ENCODE measurements at regions not wholly inside any gene's neighbourhood (a gene's known extent, or its start where the extent isn't known, plus 50 kb on each side); places are given as distances from the start of the nearest gene placed in this dataset.

GRCh38 chr1:232682248-232682647 is 52.3 kb upstream of the SIPA1L2 start:
- DNase-seq (ENCODE audit: low read depth) = no peak

DNA sequence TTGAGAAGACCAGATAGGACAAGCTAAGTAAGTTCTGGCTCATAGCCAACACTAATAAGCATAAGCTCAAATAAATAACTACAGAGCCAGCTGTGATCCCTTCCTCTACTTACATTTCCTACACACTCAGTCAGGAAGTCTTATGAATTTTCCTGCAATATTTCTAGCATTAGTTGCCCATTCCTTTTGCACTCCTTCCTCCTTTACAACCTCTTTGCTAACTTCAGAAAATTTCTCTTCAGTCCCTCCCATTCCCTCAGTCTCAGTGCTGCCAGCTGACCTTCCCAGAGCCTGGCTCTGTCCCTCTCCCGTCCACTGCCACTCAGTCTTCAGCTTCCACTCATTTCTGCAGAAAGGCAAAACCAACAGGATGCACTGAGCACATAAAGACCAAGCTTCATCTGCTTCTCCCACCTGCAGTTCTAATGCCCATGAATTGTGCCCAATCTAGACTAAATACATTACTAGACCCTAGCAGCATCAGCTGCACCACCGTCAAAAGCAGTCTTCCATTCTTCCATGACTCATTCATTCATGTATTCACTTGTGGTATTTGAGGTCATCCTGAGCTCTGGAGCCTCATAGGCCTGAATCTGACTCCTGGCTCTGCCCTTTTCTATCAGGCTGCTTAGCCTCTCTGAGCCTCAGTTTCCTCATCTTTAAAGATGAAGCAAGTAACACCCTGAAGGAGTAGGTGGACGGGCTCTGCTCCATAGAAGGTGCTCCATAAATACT is 54.6 kb upstream of the SIPA1L2 start:
- DNase-seq (ENCODE audit: low read depth) = no peak

- no peak for DNase-seq (ENCODE audit: low read depth)
Measured at GRCh38 chr1:232686346-232686745, 56.4 kb upstream of the SIPA1L2 start.

DNA sequence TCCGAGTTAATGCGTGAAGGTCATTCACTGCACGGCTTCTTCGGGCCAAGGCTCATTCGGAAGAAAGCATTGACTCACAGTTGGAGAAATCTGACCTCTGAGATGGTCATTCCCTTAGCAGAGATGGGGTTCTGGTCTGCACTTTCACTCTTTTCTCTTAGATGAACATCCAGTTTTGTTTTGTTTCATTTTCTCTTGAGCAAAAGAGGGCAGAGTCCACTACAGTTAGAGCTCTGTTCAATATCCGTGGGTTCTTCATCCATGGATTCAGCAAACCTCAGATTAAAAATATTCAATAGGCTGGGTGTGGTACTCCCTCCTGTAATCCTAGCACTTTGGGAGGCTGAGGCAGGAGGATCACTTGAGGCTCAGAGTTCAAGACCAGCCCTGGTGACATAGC is 57.4 kb upstream of the SIPA1L2 start:
- no peak for DNase-seq (ENCODE audit: low read depth)

- no peak for DNase-seq (ENCODE audit: low read depth)
Measured at GRCh38 chr1:232687728-232688127, 57.8 kb upstream of the SIPA1L2 start.

DNA sequence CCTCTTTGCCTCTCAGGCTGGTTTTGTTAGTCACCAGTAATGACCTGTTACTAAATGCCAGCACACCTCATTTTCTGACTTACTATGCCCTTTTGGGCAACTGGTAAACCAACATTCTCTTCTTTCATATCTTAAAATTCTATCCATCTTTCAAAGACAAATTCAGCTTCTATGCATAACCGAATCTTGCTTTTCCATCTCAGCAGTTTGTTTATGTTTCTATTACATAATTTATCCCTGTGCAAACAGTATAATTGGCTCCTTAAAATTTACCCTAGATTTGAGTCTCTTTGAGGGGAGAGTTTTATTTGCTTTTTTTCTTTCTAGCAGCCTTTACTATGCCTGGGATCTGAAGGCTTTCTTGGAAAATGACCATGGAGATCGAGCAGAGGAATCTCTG is 58.5 kb upstream of the SIPA1L2 start:
- no peak for DNase-seq (ENCODE audit: low read depth)

GRCh38 chr1:232689711-232690110 is 59.8 kb upstream of the SIPA1L2 start:
- DNase-seq (ENCODE audit: low read depth) = no peak

DNA sequence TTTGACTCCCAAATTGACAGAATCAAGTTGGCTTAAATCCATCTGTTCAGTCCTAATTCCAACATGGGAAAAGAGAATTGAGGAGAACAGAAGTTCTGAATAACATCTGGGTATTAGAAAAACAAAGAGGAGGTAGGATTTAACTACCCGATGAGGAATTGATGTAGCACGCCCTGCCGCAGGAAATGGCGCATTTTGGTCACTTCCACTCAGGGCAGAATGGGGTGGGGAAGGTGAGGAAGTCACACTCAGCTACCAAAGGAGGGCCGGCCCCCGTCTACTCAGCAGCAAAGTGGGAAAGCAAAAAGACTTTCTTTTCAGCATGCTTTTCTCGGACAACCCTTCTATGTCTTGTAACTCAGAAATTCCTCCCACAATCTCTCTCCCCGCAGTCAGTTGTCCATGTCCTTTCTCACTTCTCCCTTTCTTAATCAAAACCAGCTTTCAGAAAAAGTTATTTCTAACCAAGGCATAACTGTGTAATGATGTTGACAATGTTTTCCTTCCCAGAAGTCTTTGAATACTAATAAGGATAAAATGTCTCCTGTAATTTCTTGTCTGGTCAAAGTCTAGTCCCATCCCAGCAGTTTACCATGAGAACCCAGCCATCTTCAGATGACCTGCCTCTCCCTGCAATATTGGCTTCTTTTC is 60.5 kb upstream of the SIPA1L2 start:
- no peak for DNase-seq (ENCODE audit: low read depth)

GRCh38 chr1:232694475-232694874 is 64.5 kb upstream of the SIPA1L2 start:
- no peak for DNase-seq (ENCODE audit: low read depth)

GRCh38 chr1:232695621-232696385 is 65.9 kb upstream of the SIPA1L2 start:
- no peak for DNase-seq (ENCODE audit: low read depth)

DNA sequence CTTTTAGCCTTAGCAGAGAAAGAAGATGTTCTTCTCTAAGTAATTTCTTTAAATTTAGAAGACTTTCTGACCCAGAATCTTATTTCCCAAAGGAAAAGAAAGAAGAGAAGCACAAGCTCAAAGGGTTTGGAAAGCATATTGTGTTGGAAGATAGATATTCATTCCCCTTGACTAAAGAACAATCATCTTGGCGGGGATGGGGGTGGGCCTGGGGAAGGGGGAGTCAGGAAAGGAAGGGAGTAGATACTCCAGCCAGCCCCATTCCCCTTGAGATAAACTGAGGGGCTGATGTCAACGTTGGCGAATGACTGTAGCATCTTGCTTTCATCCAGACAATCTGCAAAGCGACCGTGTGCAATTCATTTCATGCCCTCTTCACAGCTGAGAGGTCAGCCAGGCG is 66.5 kb upstream of the SIPA1L2 start:
- no peak for DNase-seq (ENCODE audit: low read depth)

- DNase-seq (ENCODE audit: low read depth) = no peak
Measured at GRCh38 chr1:232697187-232697822, 67.4 kb upstream of the SIPA1L2 start.

- DNase-seq (ENCODE audit: low read depth) = no peak
Measured at GRCh38 chr1:232699814-232700213, 69.9 kb upstream of the SIPA1L2 start.

DNA sequence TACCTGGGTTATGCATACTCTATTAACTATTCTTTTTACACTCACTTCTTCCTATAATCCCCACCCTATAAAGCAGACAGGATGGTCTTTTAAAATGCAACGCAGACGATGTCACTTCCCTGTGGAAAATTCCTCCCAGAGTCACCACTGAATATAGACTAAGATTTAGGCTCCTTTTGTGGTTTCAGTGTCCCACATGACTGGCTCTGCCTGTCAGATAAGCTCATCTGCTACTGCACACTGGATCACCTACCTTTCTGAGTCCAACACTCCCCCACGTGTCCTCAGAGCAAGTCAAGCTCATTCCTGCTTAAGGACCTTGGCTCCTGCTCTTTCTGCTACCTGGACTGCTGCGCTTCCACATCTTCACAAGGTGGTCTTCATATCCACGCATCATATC is 73.0 kb upstream of the SIPA1L2 start:
- no peak for DNase-seq (ENCODE audit: low read depth)

GRCh38 chr1:232704256-232704655 is 74.3 kb upstream of the SIPA1L2 start:
- DNase-seq (ENCODE audit: low read depth) = no peak

GRCh38 chr1:232704694-232705680 is 75.1 kb upstream of the SIPA1L2 start:
- DNase-seq (ENCODE audit: low read depth) = peak; percentile 40

DNA sequence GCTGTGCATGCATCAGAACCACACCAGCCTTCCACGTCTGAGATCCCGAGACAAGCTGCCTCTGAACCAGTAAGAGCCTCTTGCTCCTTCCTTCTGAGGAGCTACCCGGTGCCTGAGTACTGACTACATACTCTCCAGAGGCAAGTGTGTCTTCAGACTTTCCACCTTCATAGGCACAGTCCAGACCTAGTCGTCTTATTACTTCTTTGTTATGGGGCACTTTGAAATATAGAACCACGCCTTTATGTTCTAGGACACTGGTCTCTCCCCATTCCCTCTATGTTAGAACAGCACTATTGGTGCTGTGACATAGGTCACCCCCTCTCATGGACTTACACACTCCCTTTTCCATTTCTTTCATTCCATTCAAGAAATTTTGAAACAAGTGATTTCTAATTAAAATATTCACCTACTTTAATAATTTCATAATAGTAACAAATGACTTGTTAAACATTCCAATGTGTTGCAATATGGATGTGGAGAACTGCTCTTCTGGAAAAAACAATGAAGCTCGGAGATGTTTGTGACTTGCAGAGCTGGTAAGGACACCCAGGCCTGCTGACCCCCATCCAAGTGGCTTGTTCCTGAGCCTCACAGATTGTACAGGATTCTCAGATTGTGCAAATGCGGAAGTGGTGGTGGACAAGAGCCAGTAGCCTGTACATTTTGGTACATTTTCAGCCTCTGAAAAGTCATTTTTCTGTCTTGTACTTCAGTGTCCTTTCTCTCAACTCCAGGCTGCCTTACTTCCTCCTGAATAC is 76.1 kb upstream of the SIPA1L2 start:
- no peak for DNase-seq (ENCODE audit: low read depth)

DNA sequence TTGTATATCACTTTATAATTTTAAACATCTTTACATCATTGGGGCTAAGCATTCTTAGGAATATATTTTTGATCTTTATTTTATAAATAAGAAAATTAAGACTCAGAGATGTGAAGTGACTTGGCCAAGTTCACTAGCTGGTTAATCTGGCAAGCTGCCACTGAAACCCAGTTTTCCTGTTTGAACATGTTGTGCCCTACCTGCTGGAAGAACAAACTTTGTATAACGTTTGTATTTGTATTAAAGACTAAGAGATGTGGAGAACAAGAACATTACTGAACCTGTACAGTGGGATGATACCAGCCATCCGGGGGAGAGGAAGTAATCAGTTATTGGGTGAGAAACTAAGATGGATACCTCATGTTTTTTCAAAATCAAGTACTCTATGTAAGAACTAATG is 77.2 kb upstream of the SIPA1L2 start:
- DNase-seq (ENCODE audit: low read depth) = no peak

DNA sequence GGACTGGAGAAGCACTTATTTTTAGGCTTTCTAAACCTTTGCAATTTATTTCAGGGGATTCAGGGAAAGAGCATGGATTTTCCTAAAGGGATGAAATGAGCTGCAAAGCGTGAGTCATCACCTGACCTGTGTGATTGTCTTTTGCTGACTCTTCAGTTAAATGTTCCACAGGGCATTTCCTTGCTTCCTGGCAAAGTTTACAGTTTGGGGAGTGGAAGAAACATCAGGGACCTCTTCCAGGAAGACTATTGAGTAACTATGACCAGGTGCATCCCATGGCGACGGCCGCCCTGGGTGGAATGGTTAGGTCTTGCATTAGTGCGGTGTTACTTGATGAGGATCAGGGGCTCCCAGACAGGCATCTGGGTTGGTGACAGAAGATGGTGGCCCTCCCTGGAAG is 79.5 kb upstream of the SIPA1L2 start:
- no peak for DNase-seq (ENCODE audit: low read depth)

DNA sequence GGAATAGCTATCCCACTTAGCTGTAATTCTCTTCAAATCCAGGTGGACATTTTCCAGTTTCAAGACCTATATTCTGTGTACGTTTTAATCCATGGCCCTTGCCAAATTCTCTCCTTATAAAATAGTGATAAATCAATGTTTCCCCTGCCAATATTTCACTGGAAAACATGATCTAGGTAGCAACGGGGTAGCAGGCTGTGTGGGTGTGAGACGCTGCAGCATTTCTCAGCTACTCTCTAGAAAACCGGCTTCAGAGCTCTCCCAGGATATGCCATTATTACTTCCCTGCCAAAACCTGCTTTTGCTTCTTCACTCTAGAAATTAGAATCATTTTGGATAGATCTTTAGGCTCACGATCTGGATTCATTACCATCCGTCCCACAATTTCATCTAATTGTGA is 82.1 kb upstream of the SIPA1L2 start:
- DNase-seq (ENCODE audit: low read depth) = no peak

All from forelimb muscle (tissue), 1 donor.